Stimulated activated naive CD8-positive, alpha-beta T cell treated with anti-CD3 and anti-CD28 coated beads, Interleukin-15, Interleukin-2, amounts not matched to agents 100 ng/mL and 50 ng/mL, for 24 hours (primary cell): ENCODE measurements at regions not wholly inside any gene's neighbourhood (a gene's known extent, or its start where the extent isn't known, plus 50 kb on each side); places are given as distances from the start of the nearest gene placed in this dataset.

Source experiments
- H3K27ac Mint-ChIP-seq: one replicate; pipeline ENCODE4 v1.8.0; 2021; ENCODE audit warnings: mild to moderate bottlenecking, mixed read lengths
- H3K27me3 Mint-ChIP-seq: one replicate; pipeline ENCODE4 v1.8.0; 2021; ENCODE audit warnings: mixed read lengths
- H3K36me3 Mint-ChIP-seq: one replicate; pipeline ENCODE4 v1.8.0; 2021; ENCODE audit warnings: low read depth, mixed read lengths
- H3K4me1 Mint-ChIP-seq: one replicate; pipeline ENCODE4 v1.8.0; 2021; ENCODE audit warnings: low read depth, mixed read lengths
- H3K4me3 Mint-ChIP-seq: one replicate; pipeline ENCODE4 v1.8.0; 2021; ENCODE audit warnings: mild to moderate bottlenecking, mixed read lengths
- H3K9me3 Mint-ChIP-seq: one replicate; pipeline ENCODE4 v1.8.0; 2021; ENCODE audit warnings: mixed read lengths

- no peak overlapping the region for H3K4me3 Mint-ChIP-seq
- H3K36me3 Mint-ChIP-seq = no peaks in the 10 kb centered on the region
- no peak overlapping the region for H3K27ac Mint-ChIP-seq
- H3K9me3 Mint-ChIP-seq = no peaks in the 10 kb centered on the region
- no peaks in the 10 kb centered on the region for H3K4me1 Mint-ChIP-seq
- peaks cover 5% of the 10 kb centered on the region for H3K27me3 Mint-ChIP-seq
Measured at GRCh38 chr3:59280113-59280512, 230.3 kb upstream of the CFAP20DC start.

- no peak overlapping the region for H3K4me3 Mint-ChIP-seq
- H3K4me1 Mint-ChIP-seq = no peaks in the 10 kb centered on the region
- no peak overlapping the region for H3K27ac Mint-ChIP-seq
- H3K36me3 Mint-ChIP-seq = no peaks in the 10 kb centered on the region
- peaks cover 5% of the 10 kb centered on the region for H3K27me3 Mint-ChIP-seq
- no peaks in the 10 kb centered on the region for H3K9me3 Mint-ChIP-seq
Measured at GRCh38 chr3:59277816-59278215, 228.0 kb upstream of the CFAP20DC start.

- peaks cover 5% of the 10 kb centered on the region for H3K27me3 Mint-ChIP-seq
- no peak overlapping the region for H3K4me3 Mint-ChIP-seq
- no peak overlapping the region for H3K27ac Mint-ChIP-seq
- no peaks in the 10 kb centered on the region for H3K9me3 Mint-ChIP-seq
- H3K4me1 Mint-ChIP-seq = no peaks in the 10 kb centered on the region
- no peaks in the 10 kb centered on the region for H3K36me3 Mint-ChIP-seq
Measured at GRCh38 chr3:59277201-59277600, 227.4 kb upstream of the CFAP20DC start.

GRCh38 chr3:59273976-59274375 lies 224.2 kb upstream of the CFAP20DC start:
- Mint-ChIP-seq H3K4me3 (no peak overlapping the region), H3K27ac (no peak overlapping the region), H3K9me3 (no peaks in the 10 kb centered on the region), H3K4me1 (no peaks in the 10 kb centered on the region), H3K36me3 (no peaks in the 10 kb centered on the region), H3K27me3 (no peaks in the 10 kb centered on the region)

- Mint-ChIP-seq H3K36me3 (no peaks in the 10 kb centered on the region), H3K4me3 (no peak overlapping the region), H3K27ac (no peak overlapping the region), H3K4me1 (no peaks in the 10 kb centered on the region), H3K27me3 (no peaks in the 10 kb centered on the region), H3K9me3 (no peaks in the 10 kb centered on the region)
Measured at GRCh38 chr3:59271971-59272370, 222.1 kb upstream of the CFAP20DC start.

- Mint-ChIP-seq H3K9me3 (no peaks in the 10 kb centered on the region), H3K27me3 (no peaks in the 10 kb centered on the region), H3K4me1 (no peaks in the 10 kb centered on the region), H3K27ac (no peak overlapping the region), H3K4me3 (no peak overlapping the region), H3K36me3 (no peaks in the 10 kb centered on the region)
Measured at GRCh38 chr3:59270921-59271320, 221.1 kb upstream of the CFAP20DC start.

- H3K4me1 Mint-ChIP-seq = no peaks in the 10 kb centered on the region
- H3K27ac Mint-ChIP-seq = no peak overlapping the region
- no peak overlapping the region for H3K4me3 Mint-ChIP-seq
- no peaks in the 10 kb centered on the region for H3K27me3 Mint-ChIP-seq
- no peaks in the 10 kb centered on the region for H3K36me3 Mint-ChIP-seq
- no peaks in the 10 kb centered on the region for H3K9me3 Mint-ChIP-seq
Measured at GRCh38 chr3:59270209-59270608, 220.4 kb upstream of the CFAP20DC start.

- Mint-ChIP-seq H3K4me1 (no peaks in the 10 kb centered on the region), H3K4me3 (no peak overlapping the region), H3K9me3 (peaks cover 6% of the 10 kb centered on the region), H3K36me3 (no peaks in the 10 kb centered on the region), H3K27me3 (no peaks in the 10 kb centered on the region), H3K27ac (no peak overlapping the region)
Measured at GRCh38 chr3:59268170-59268569, 218.3 kb upstream of the CFAP20DC start.

GRCh38 chr3:59267021-59267420 lies 217.2 kb upstream of the CFAP20DC start:
- Mint-ChIP-seq H3K36me3 (no peaks in the 10 kb centered on the region), H3K9me3 (peaks cover 6% of the 10 kb centered on the region), H3K27ac (no peak overlapping the region), H3K4me1 (peaks cover 5% of the 10 kb centered on the region), H3K27me3 (no peaks in the 10 kb centered on the region), H3K4me3 (no peak overlapping the region)

GRCh38 chr3:59266551-59266950 lies 216.7 kb upstream of the CFAP20DC start:
- no peak overlapping the region for H3K4me3 Mint-ChIP-seq
- H3K27ac Mint-ChIP-seq = no peak overlapping the region
- no peaks in the 10 kb centered on the region for H3K36me3 Mint-ChIP-seq
- H3K9me3 Mint-ChIP-seq = peaks cover 6% of the 10 kb centered on the region
- H3K27me3 Mint-ChIP-seq = no peaks in the 10 kb centered on the region
- H3K4me1 Mint-ChIP-seq = peaks cover 7% of the 10 kb centered on the region

GRCh38 chr3:59265566-59265965 lies 215.7 kb upstream of the CFAP20DC start:
- H3K9me3 Mint-ChIP-seq = peaks cover 6% of the 10 kb centered on the region
- no peaks in the 10 kb centered on the region for H3K36me3 Mint-ChIP-seq
- no peaks in the 10 kb centered on the region for H3K27me3 Mint-ChIP-seq
- H3K27ac Mint-ChIP-seq = no peak overlapping the region
- H3K4me1 Mint-ChIP-seq = peaks cover 7% of the 10 kb centered on the region
- H3K4me3 Mint-ChIP-seq = no peak overlapping the region

GRCh38 chr3:59264366-59264765 lies 214.5 kb upstream of the CFAP20DC start:
- Mint-ChIP-seq H3K36me3 (no peaks in the 10 kb centered on the region), H3K4me3 (no peak overlapping the region), H3K9me3 (peaks cover 6% of the 10 kb centered on the region), H3K27ac (no peak overlapping the region), H3K4me1 (peaks cover 7% of the 10 kb centered on the region), H3K27me3 (no peaks in the 10 kb centered on the region)

- no peaks in the 10 kb centered on the region for H3K36me3 Mint-ChIP-seq
Measured at GRCh38 chr3:59263152-59263551, 213.3 kb upstream of the CFAP20DC start.

GRCh38 chr3:59262076-59262498 lies 212.3 kb upstream of the CFAP20DC start:
- Mint-ChIP-seq H3K4me1 (peaks cover 7% of the 10 kb centered on the region), H3K4me3 (no peak overlapping the region), H3K36me3 (no peaks in the 10 kb centered on the region), H3K27ac (no peak overlapping the region), H3K9me3 (peaks cover 6% of the 10 kb centered on the region), H3K27me3 (no peaks in the 10 kb centered on the region)

More at GRCh38 chr3:59263152-59263551, 213.3 kb upstream of the CFAP20DC start:
- H3K4me1 Mint-ChIP-seq = peaks cover 7% of the 10 kb centered on the region
- peaks cover 6% of the 10 kb centered on the region for H3K9me3 Mint-ChIP-seq
- no peak overlapping the region for H3K4me3 Mint-ChIP-seq
- H3K27ac Mint-ChIP-seq = no peak overlapping the region
- no peaks in the 10 kb centered on the region for H3K27me3 Mint-ChIP-seq

GRCh38 chr3:59261009-59261408 lies 211.2 kb upstream of the CFAP20DC start:
- peaks cover 7% of the 10 kb centered on the region for H3K4me1 Mint-ChIP-seq
- H3K36me3 Mint-ChIP-seq = no peaks in the 10 kb centered on the region
- peaks cover 6% of the 10 kb centered on the region for H3K9me3 Mint-ChIP-seq
- no peak overlapping the region for H3K27ac Mint-ChIP-seq
- no peaks in the 10 kb centered on the region for H3K27me3 Mint-ChIP-seq
- no peak overlapping the region for H3K4me3 Mint-ChIP-seq

- H3K9me3 Mint-ChIP-seq = no peaks in the 10 kb centered on the region
- H3K36me3 Mint-ChIP-seq = no peaks in the 10 kb centered on the region
- peaks cover 7% of the 10 kb centered on the region for H3K4me1 Mint-ChIP-seq
- H3K27me3 Mint-ChIP-seq = no peaks in the 10 kb centered on the region
- H3K4me3 Mint-ChIP-seq = no peak overlapping the region
- H3K27ac Mint-ChIP-seq = no peak overlapping the region
Measured at GRCh38 chr3:59258550-59259260, 208.9 kb upstream of the CFAP20DC start.
